ENCODE measurements at regions not wholly inside any gene's neighbourhood (a gene's known extent, or its start where the extent isn't known, plus 50 kb on each side); places are given as distances from the start of the nearest gene placed in this dataset.

DNA sequence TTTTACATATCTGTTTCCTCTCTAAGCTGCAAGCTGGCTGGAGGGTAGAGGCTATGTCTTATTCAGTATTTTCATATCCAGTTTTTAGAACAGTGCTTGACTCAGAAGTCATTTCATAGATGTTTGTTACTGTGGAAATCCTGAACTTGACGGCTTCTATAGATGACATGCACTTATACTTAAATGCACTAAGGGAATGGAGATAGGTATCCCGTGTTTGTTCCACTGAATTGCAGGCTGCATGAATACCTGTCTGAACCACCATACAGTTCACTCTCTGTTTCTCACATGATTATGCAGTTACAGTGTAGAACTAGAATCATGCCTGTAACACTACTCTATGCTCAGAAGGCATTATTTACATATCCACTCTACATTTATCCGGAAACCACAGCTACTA, 417.1 kb downstream of the MTX2 start:
- H3K4me3 ChIP-seq (ENCODE audit: low read depth, low read length), result no peak overlapping the region
- H3K4me1 ChIP-seq, result peaks cover 8% of the 10 kb centered on the region; the same call in 1 of the 2 replicates
- BruUV-seq (replicated peaks), result no TSS peak
- Mint-ChIP-seq H3K27ac (ENCODE audit: unreplicated experiment) (no peak overlapping the region), H3K4me3 (ENCODE audit: unreplicated experiment) (no peak overlapping the region), H3K4me1 (ENCODE audit: low read depth, unreplicated experiment) (no peaks in the 10 kb centered on the region), H3K27me3 (ENCODE audit: insufficient read depth, unreplicated experiment) (peaks cover 6% of the 10 kb centered on the region), H3K36me3 (ENCODE audit: insufficient read depth, unreplicated experiment) (no peaks in the 10 kb centered on the region), H3K9me3 (ENCODE audit: unreplicated experiment) (no peaks in the 10 kb centered on the region)
- CTCF ChIA-PET, result no interaction called here
- intact Hi-C loops (cut with micrococcal nuclease; ENCODE audit: unreplicated experiment), result no loop called here
- H3K9me3 ChIP-seq, result no peaks in the 10 kb centered on the region
- no peaks in the 10 kb centered on the region for H3K27me3 ChIP-seq (replicated peaks; ENCODE audit: control insufficient read depth, insufficient read depth, low read length)
- POLR2A ChIA-PET, result no interaction called here
- no peaks in the 10 kb centered on the region for H3K36me3 ChIP-seq (ENCODE audit: control insufficient read depth, insufficient read depth, low read length)
- TF ChIP-seq, protein P1, sequence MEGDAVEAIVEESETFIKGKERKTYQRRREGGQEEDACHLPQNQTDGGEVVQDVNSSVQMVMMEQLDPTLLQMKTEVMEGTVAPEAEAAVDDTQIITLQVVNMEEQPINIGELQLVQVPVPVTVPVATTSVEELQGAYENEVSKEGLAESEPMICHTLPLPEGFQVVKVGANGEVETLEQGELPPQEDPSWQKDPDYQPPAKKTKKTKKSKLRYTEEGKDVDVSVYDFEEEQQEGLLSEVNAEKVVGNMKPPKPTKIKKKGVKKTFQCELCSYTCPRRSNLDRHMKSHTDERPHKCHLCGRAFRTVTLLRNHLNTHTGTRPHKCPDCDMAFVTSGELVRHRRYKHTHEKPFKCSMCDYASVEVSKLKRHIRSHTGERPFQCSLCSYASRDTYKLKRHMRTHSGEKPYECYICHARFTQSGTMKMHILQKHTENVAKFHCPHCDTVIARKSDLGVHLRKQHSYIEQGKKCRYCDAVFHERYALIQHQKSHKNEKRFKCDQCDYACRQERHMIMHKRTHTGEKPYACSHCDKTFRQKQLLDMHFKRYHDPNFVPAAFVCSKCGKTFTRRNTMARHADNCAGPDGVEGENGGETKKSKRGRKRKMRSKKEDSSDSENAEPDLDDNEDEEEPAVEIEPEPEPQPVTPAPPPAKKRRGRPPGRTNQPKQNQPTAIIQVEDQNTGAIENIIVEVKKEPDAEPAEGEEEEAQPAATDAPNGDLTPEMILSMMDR (IDR thresholded peaks at IDR 0.05; ENCODE audit: insufficient read depth in 1 of 2, low read depth in 1 of 2, low read length in 1 of 2, severe bottlenecking in 1 of 2, unreplicated experiment in 1 of 2), result no peak
- no peak for DNase-seq

DNA sequence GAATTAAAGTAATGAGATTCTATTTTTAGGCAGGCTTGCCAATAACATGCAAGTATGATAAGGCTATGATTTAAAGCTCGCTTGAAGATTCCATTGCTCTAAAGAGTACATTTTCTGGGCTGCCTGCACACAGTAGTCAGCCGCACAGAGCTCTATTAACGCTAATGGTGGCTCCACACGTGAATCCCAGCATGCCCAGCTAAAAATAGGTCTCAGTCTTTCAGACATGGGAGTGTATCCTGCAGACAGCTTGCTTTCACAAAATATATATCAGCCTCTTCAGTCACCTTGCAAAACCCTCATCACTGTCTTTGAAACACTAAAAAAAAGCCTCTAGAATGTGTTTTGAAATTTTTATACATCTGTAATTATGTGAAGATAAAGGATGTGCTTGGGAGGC, 418.1 kb downstream of the MTX2 start:
- ChIA-PET CTCF (interaction anchor here (0.6 kb wide), 1 partner anchor 1313 kb away, joined by 3 read pairs; no protein-coding TSS in a partner anchor), POLR2A (no interaction called here)
- no TSS peak for BruUV-seq (replicated peaks)
- Histone ChIP-seq H3K4me3 (ENCODE audit: low read depth, low read length) (no peak overlapping the region), H3K27me3 (replicated peaks; ENCODE audit: control insufficient read depth, insufficient read depth, low read length) (no peaks in the 10 kb centered on the region), H3K4me1 (peaks cover 8% of the 10 kb centered on the region; the same call in 1 of the 2 replicates), H3K36me3 (ENCODE audit: control insufficient read depth, insufficient read depth, low read length) (no peaks in the 10 kb centered on the region), H3K9me3 (no peaks in the 10 kb centered on the region)
- H3K9me3 Mint-ChIP-seq (ENCODE audit: unreplicated experiment), result no peaks in the 10 kb centered on the region
- H3K27ac Mint-ChIP-seq (ENCODE audit: unreplicated experiment), result no peak overlapping the region
- intact Hi-C loops (cut with micrococcal nuclease; ENCODE audit: unreplicated experiment), result no loop called here
- no peaks in the 10 kb centered on the region for H3K36me3 Mint-ChIP-seq (ENCODE audit: insufficient read depth, unreplicated experiment)
- H3K4me3 Mint-ChIP-seq (ENCODE audit: unreplicated experiment), result no peak overlapping the region
- TF ChIP-seq, protein P1 (IDR thresholded peaks at IDR 0.05; ENCODE audit: insufficient read depth in 1 of 2, low read depth in 1 of 2, low read length in 1 of 2, severe bottlenecking in 1 of 2, unreplicated experiment in 1 of 2), result no peak
- H3K27me3 Mint-ChIP-seq (ENCODE audit: insufficient read depth, unreplicated experiment), result peaks cover 8% of the 10 kb centered on the region
- DNase-seq, result no peak
- no peaks in the 10 kb centered on the region for H3K4me1 Mint-ChIP-seq (ENCODE audit: low read depth, unreplicated experiment)

DNA sequence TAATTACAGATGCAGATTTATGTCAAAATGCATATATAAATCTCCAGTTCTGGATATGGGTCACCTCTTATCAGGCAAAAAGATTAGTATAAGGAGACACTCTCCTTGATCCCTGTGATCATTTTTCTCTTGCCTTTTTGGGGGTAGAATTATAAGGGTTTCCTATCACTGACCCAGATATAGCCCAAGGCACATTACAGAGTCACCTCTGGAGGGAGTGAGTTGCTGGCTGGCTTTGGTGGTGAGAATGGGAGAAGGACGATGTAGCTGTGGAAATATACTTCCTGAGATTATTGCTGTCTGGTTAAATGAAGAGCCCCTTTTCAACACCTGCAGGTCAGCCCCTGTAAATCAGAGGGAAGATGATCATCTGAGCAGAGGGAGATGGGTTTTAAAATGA, 418.7 kb downstream of the MTX2 start:
- no peaks in the 10 kb centered on the region for H3K9me3 Mint-ChIP-seq (ENCODE audit: unreplicated experiment)
- BruUV-seq (replicated peaks), result no TSS peak
- H3K36me3 ChIP-seq (ENCODE audit: control insufficient read depth, insufficient read depth, low read length), result no peaks in the 10 kb centered on the region
- ChIA-PET CTCF (no interaction called here), POLR2A (no interaction called here)
- no peaks in the 10 kb centered on the region for H3K36me3 Mint-ChIP-seq (ENCODE audit: insufficient read depth, unreplicated experiment)
- DNase-seq, result no peak
- no peaks in the 10 kb centered on the region for H3K9me3 ChIP-seq
- H3K27ac Mint-ChIP-seq (ENCODE audit: unreplicated experiment), result no peak overlapping the region
- peaks cover 8% of the 10 kb centered on the region; the same call in 1 of the 2 replicates for H3K4me1 ChIP-seq
- H3K27me3 ChIP-seq (replicated peaks; ENCODE audit: control insufficient read depth, insufficient read depth, low read length), result no peaks in the 10 kb centered on the region
- H3K4me1 Mint-ChIP-seq (ENCODE audit: low read depth, unreplicated experiment), result no peaks in the 10 kb centered on the region
- TF ChIP-seq, protein P1 (IDR thresholded peaks at IDR 0.05; ENCODE audit: insufficient read depth in 1 of 2, low read depth in 1 of 2, low read length in 1 of 2, severe bottlenecking in 1 of 2, unreplicated experiment in 1 of 2), result no peak
- no peak overlapping the region for H3K4me3 Mint-ChIP-seq (ENCODE audit: unreplicated experiment)
- H3K4me3 ChIP-seq (ENCODE audit: low read depth, low read length), result no peak overlapping the region
- peaks cover 10% of the 10 kb centered on the region for H3K27me3 Mint-ChIP-seq (ENCODE audit: insufficient read depth, unreplicated experiment)
- intact Hi-C loops (cut with micrococcal nuclease; ENCODE audit: unreplicated experiment), result no loop called here

Measured in Caco-2 (cell line).